PC-3 (cell line): ENCODE measurements at regions not wholly inside any gene's neighbourhood (a gene's known extent, or its start where the extent isn't known, plus 50 kb on each side); places are given as distances from the start of the nearest gene placed in this dataset.

Experiments
- CTCF ChIP-seq: fragments of 300-600 bp; sonication (generic); conservative IDR thresholded peaks from 2 replicates; pipeline ENCODE4 v1.5.1; 2017; ENCODE audit warnings: antibody characterized with exemption, low read depth, mild to moderate bottlenecking, low read length
- EZH2 ChIP-seq: fragments of 300-600 bp; sonication (generic); IDR thresholded peaks from one replicate; pipeline ENCODE4 v1.6.1; 2017; ENCODE audit warnings: antibody characterized with exemption, mild to moderate bottlenecking, low read length; ENCODE audit not compliant: unreplicated experiment
- EZH2phosphoT487 ChIP-seq: fragments of 300-600 bp; sonication (generic); IDR thresholded peaks from 2 replicates; pipeline ENCODE4 v1.6.1; 2018; ENCODE audit warnings: mild to moderate bottlenecking, antibody characterized with exemption, low read length, borderline replicate concordance

GRCh38 chr2:226136739-226137138 lies 662.9 kb downstream of the IRS1 start:
- TF ChIP-seq EZH2 (no peak), CTCF (no peak), EZH2phosphoT487 (no peak)
